WTC11 (cell line): ENCODE measurements at regions not wholly inside any gene's neighbourhood (a gene's known extent, or its start where the extent isn't known, plus 50 kb on each side); places are given as distances from the start of the nearest gene placed in this dataset.

Experiments
- ATAC-seq: fragments of 200-7000 bp; cut with Tn5 transposase; 2 replicates; pipeline ENCODE4 v1.10.0; 2021; ENCODE audit warnings: mild to moderate bottlenecking, moderate library complexity
- CTCF ChIA-PET: fragments of 300-600 bp; sonication (Branson Sonifier 250); formaldehyde crosslinking; loops from one replicate; lab custom pipeline; 2021; ENCODE audit warnings: antibody characterized with exemption; lab: Charles Lee
- POLR2A ChIA-PET: fragments of 350-600 bp; sonication (Branson Sonifier 250); formaldehyde crosslinking; loops from one replicate; lab custom pipeline; 2021; ENCODE audit warnings: antibody characterized with exemption; lab: Charles Lee
- DNase-seq: peaks from one replicate; pipeline ENCODE4 v3.0.0; 2021; ENCODE audit warnings: low spot score
- H3K27ac Mint-ChIP-seq: 2 replicates; pipeline ENCODE4 v1.8.0; 2021; ENCODE audit warnings: mixed read lengths
- H3K27me3 Mint-ChIP-seq: 2 replicates; pipeline ENCODE4 v1.8.0; 2021; ENCODE audit warnings: low read depth, mild to moderate bottlenecking, moderate library complexity, mixed read lengths
- H3K36me3 Mint-ChIP-seq: 2 replicates; pipeline ENCODE4 v1.8.0; 2021; ENCODE audit warnings: mixed read lengths
- H3K4me1 Mint-ChIP-seq: 2 replicates; pipeline ENCODE4 v1.8.0; 2022; ENCODE audit warnings: mixed read lengths
- H3K4me3 Mint-ChIP-seq: 2 replicates; pipeline ENCODE4 v1.8.0; 2021; ENCODE audit warnings: mild to moderate bottlenecking, moderate library complexity, mixed read lengths
- H3K9me3 Mint-ChIP-seq: 2 replicates; pipeline ENCODE4 v1.8.0; 2021; ENCODE audit warnings: mixed read lengths
- AFF4 ChIP-seq: sonication (generic); formaldehyde crosslinking; IDR thresholded peaks from 2 replicates; pipeline ENCODE4 v1.8.1; 2023; ENCODE audit warnings: mild to moderate bottlenecking, missing genetic modification reagents, borderline replicate concordance
- AR ChIP-seq: fragments of 250-450 bp; sonication (Bioruptor Pico); IDR thresholded peaks from 2 replicates; pipeline ENCODE4 v1.9.0; 2021; ENCODE audit warnings: mild to moderate bottlenecking
- E2F4 ChIP-seq: sonication (generic); formaldehyde crosslinking; IDR thresholded peaks from 2 replicates; pipeline ENCODE4 v1.8.1; 2022; ENCODE audit warnings: low read depth, mild to moderate bottlenecking, moderate library complexity, missing genetic modification reagents, borderline replicate concordance
- FOXP1 ChIP-seq: sonication (generic); formaldehyde crosslinking; IDR thresholded peaks from 2 replicates; pipeline ENCODE4 v1.8.0; 2022; ENCODE audit warnings: missing genetic modification reagents, mild to moderate bottlenecking, moderate library complexity, borderline replicate concordance
- FOXP4 ChIP-seq: sonication (generic); formaldehyde crosslinking; IDR thresholded peaks from 2 replicates; pipeline ENCODE4 v1.8.0; 2022; ENCODE audit warnings: mild to moderate bottlenecking, missing genetic modification reagents
- HMGXB4 ChIP-seq: sonication (generic); formaldehyde crosslinking; IDR thresholded peaks from 2 replicates; pipeline ENCODE4 v1.8.1; 2023; ENCODE audit warnings: mild to moderate bottlenecking, moderate library complexity, missing genetic modification reagents
- JAZF1 ChIP-seq: fragments of 250-450 bp; sonication (Bioruptor Pico); IDR thresholded peaks from 2 replicates; pipeline ENCODE4 v1.9.0; 2021; ENCODE audit warnings: moderate library complexity, mild to moderate bottlenecking, inconsistent platforms
- MYBL2 ChIP-seq: sonication (generic); formaldehyde crosslinking; IDR thresholded peaks from 2 replicates; pipeline ENCODE4 v1.8.1; 2023; ENCODE audit warnings: mild to moderate bottlenecking, moderate library complexity, missing genetic modification reagents
- NFE2L1 ChIP-seq: sonication (generic); formaldehyde crosslinking; IDR thresholded peaks from 2 replicates; pipeline ENCODE4 v1.8.1; 2023; ENCODE audit warnings: missing genetic modification reagents
- NR3C1 ChIP-seq: sonication (generic); formaldehyde crosslinking; conservative IDR thresholded peaks from 2 replicates; pipeline ENCODE4 v1.8.1; 2023; ENCODE audit warnings: low read depth, mild to moderate bottlenecking, missing genetic modification reagents
- SMAD4 ChIP-seq: sonication (generic); formaldehyde crosslinking; IDR thresholded peaks from 2 replicates; pipeline ENCODE4 v1.8.0; 2022; ENCODE audit warnings: mild to moderate bottlenecking, missing genetic modification reagents
- STAT6 ChIP-seq: sonication (generic); formaldehyde crosslinking; conservative IDR thresholded peaks from 2 replicates; pipeline ENCODE4 v1.8.1; 2023; ENCODE audit warnings: mild to moderate bottlenecking, low read depth, missing genetic modification reagents, moderate library complexity
- TP53 ChIP-seq: sonication (generic); formaldehyde crosslinking; IDR thresholded peaks from 2 replicates; pipeline ENCODE4 v1.8.1; 2023; ENCODE audit warnings: mild to moderate bottlenecking, missing genetic modification reagents
- ZBTB21 ChIP-seq: sonication (generic); formaldehyde crosslinking; IDR thresholded peaks from 2 replicates; pipeline ENCODE4 v1.8.1; 2023; ENCODE audit warnings: mild to moderate bottlenecking, missing genetic modification reagents, borderline replicate concordance
- ZNF263 ChIP-seq: sonication (generic); formaldehyde crosslinking; IDR thresholded peaks from 2 replicates; pipeline ENCODE4 v1.8.1; 2022; ENCODE audit warnings: low read depth, mild to moderate bottlenecking, moderate library complexity, missing genetic modification reagents
- ZNF512 ChIP-seq: sonication (generic); formaldehyde crosslinking; IDR thresholded peaks from 2 replicates; pipeline ENCODE4 v1.8.1; 2022; ENCODE audit warnings: missing genetic modification reagents, borderline replicate concordance

- peaks cover 12% of the 10 kb centered on the region for H3K4me1 Mint-ChIP-seq
- no peak for TF ChIP-seq AFF4
- ChIA-PET POLR2A (no interaction called here), CTCF (no interaction called here)
- H3K36me3 Mint-ChIP-seq: no peaks in the 10 kb centered on the region; the same call in 1 of the 2 replicates
- peaks cover 9% of the 10 kb centered on the region for H3K27me3 Mint-ChIP-seq
- ATAC-seq (no peak), DNase-seq (no peak)
- no peak overlapping the region for H3K27ac Mint-ChIP-seq
- no peaks in the 10 kb centered on the region for H3K9me3 Mint-ChIP-seq
- no peak overlapping the region for H3K4me3 Mint-ChIP-seq
Measured at GRCh38 chr2:144130551-144130950, 389.4 kb downstream of the ZEB2 start.

- Mint-ChIP-seq H3K4me1 (no peaks in the 10 kb centered on the region), H3K27ac (no peak overlapping the region), H3K4me3 (no peak overlapping the region), H3K9me3 (no peaks in the 10 kb centered on the region), H3K27me3 (no peaks in the 10 kb centered on the region), H3K36me3 (no peaks in the 10 kb centered on the region; the same call in 1 of the 2 replicates)
- ATAC-seq (no peak), DNase-seq (no peak)
- CTCF ChIA-PET: no interaction called here
- POLR2A ChIA-PET: no interaction called here
- TF ChIP-seq HMGXB4 (CRISPR knock-in tag) (no peak), ZBTB21 (CRISPR knock-in tag) (no peak), SMAD4 (CRISPR knock-in tag) (no peak), JAZF1 (CRISPR knock-in tag) (no peak), MYBL2 (CRISPR knock-in tag) (no peak), FOXP4 (CRISPR knock-in tag) (no peak), ZNF263 (CRISPR knock-in tag) (no peak), E2F4 (no peak), AR (CRISPR knock-in tag) (no peak), TP53 (CRISPR knock-in tag) (no peak), NFE2L1 (CRISPR knock-in tag) (no peak), FOXP1 (CRISPR knock-in tag) (no peak), STAT6 (CRISPR knock-in tag) (no peak), NR3C1 (CRISPR knock-in tag) (no peak), ZNF512 (no peak)
Measured at GRCh38 chr2:144128130-144128746, 391.7 kb downstream of the ZEB2 start.
